PFSK-1 (cell line): ENCODE measurements at regions not wholly inside any gene's neighbourhood (a gene's known extent, or its start where the extent isn't known, plus 50 kb on each side); places are given as distances from the start of the nearest gene placed in this dataset.

ENCODE experiments used
- FOXP2 ChIP-seq: optimal IDR thresholded peaks from 2 replicates; pipeline ENCODE3; 2011; ENCODE audit warnings: borderline replicate concordance, control low read depth, inconsistent platforms; ENCODE audit not compliant: insufficient read depth; ENCODE audit errors: extremely low read length, extremely low read depth
- POLR2AphosphoS5 ChIP-seq: IDR thresholded peaks from 2 replicates; pipeline ENCODE4 v1.6.1; 2012; ENCODE audit warnings: low read depth, mild to moderate bottlenecking, control low read depth, low read length, moderate library complexity
- REST ChIP-seq, 2 experiments: IDR thresholded peaks; 2 replicates each; pipeline versions ENCODE4 v1.6.1 to v1.8.0; 2011 to 2012; ENCODE audit warnings: low read depth in 2 of 2, low read length in 2 of 2, control low read depth in 1 of 2, inconsistent platforms in 1 of 2, mild to moderate bottlenecking in 1 of 2, moderate library complexity in 1 of 2; ENCODE audit not compliant: insufficient read depth in 1 of 2
- SIN3A ChIP-seq: IDR thresholded peaks from 2 replicates; pipeline ENCODE4 v1.6.1; 2012; ENCODE audit warnings: mild to moderate bottlenecking, low read length, moderate library complexity, borderline replicate concordance; ENCODE audit not compliant: insufficient read depth
- TAF1 ChIP-seq: IDR thresholded peaks from 2 replicates; pipeline ENCODE4 v1.6.1; 2012; ENCODE audit warnings: low read length, control low read depth, borderline replicate concordance; ENCODE audit not compliant: insufficient read depth

GRCh38 chr9:108550106-108550505, 305.7 kb downstream of the ACTL7B start:
- TF ChIP-seq SIN3A (no peak), REST (IDR thresholded peaks at IDR 0.05; ENCODE audit: insufficient read depth in 1 of 2, low read depth in 2 of 2, low read length in 2 of 2) (no peak), POLR2AphosphoS5 (no peak), TAF1 (no peak), FOXP2 (no peak)

GRCh38 chr9:108549184-108549583, 306.6 kb downstream of the ACTL7B start:
- TF ChIP-seq TAF1: no peak
- no peak for TF ChIP-seq REST (IDR thresholded peaks at IDR 0.05; ENCODE audit: insufficient read depth in 1 of 2, low read depth in 2 of 2, low read length in 2 of 2)
- TF ChIP-seq FOXP2: no peak
- no peak for TF ChIP-seq POLR2AphosphoS5

GRCh38 chr9:108547411-108548135, 308.2 kb downstream of the ACTL7B start:
- no peak for TF ChIP-seq REST (IDR thresholded peaks at IDR 0.05; ENCODE audit: insufficient read depth in 1 of 2, low read depth in 2 of 2, low read length in 2 of 2)
- TF ChIP-seq POLR2AphosphoS5: no peak
- no peak for TF ChIP-seq SIN3A

- TF ChIP-seq SIN3A (no peak), REST (IDR thresholded peaks at IDR 0.05; ENCODE audit: insufficient read depth in 1 of 2, low read depth in 2 of 2, low read length in 2 of 2) (no peak), POLR2AphosphoS5 (no peak), FOXP2 (no peak), TAF1 (no peak)
Measured at GRCh38 chr9:108546215-108546614, 309.6 kb downstream of the ACTL7B start.

- TF ChIP-seq FOXP2: no peak
- TF ChIP-seq POLR2AphosphoS5: no peak
- TF ChIP-seq REST (IDR thresholded peaks at IDR 0.05; ENCODE audit: insufficient read depth in 1 of 2, low read depth in 2 of 2, low read length in 2 of 2): no peak
Measured at GRCh38 chr9:108545436-108545835, 310.4 kb downstream of the ACTL7B start.
